ENCODE measurements at regions not wholly inside any gene's neighbourhood (a gene's known extent, or its start where the extent isn't known, plus 50 kb on each side); places are given as distances from the start of the nearest gene placed in this dataset.
"Not testable (repeated sequence)": the region's sequence is repeated elsewhere in the genome, so short reads cannot be mapped to it uniquely, and the experiment has no call there.

- not testable (repeated sequence) for H3K36me3 Mint-ChIP-seq; H3K9me3 Mint-ChIP-seq; H3K27ac Mint-ChIP-seq; H3K27me3 Mint-ChIP-seq; DNase-seq; ATAC-seq (ENCODE audit: low read depth in 2 of 2); H3K4me3 Mint-ChIP-seq; H3K4me1 Mint-ChIP-seq
Measured at GRCh38 chr1:120565396-120565795, 150.6 kb downstream of the NBPF8 start.

GRCh38 chr1:120567620-120568019, 152.8 kb downstream of the NBPF8 start:
- not testable (repeated sequence) for H3K9me3 Mint-ChIP-seq; H3K4me3 Mint-ChIP-seq; H3K4me1 Mint-ChIP-seq; DNase-seq; ATAC-seq (ENCODE audit: low read depth in 2 of 2); H3K27me3 Mint-ChIP-seq; H3K27ac Mint-ChIP-seq; H3K36me3 Mint-ChIP-seq

DNA sequence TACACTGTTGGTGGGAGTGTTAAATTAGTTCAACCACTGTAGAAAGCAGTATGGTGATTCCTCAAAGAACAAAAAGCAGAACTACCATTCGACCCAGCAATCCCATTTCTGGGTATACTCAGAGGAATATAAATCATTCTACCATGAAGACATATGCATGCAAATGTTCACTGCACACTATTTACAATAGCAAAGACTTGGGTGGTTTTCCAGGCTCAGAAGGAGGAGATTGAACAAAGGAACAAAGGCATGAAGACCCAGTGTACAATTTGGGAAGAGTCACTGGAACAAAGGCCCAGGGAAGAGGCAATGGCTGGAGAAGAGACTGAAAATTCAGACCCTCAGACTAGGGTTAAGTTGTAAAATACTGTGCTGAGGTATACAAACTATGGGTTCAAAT, 148.5 kb upstream of the NBPF26 start:
- ATAC-seq (ENCODE audit: low read depth in 2 of 2), result peak; percentile 43 to 64
- not testable (repeated sequence) for H3K9me3 Mint-ChIP-seq, H3K27me3 Mint-ChIP-seq, H3K27ac Mint-ChIP-seq, H3K4me1 Mint-ChIP-seq, H3K36me3 Mint-ChIP-seq, DNase-seq, H3K4me3 Mint-ChIP-seq

- ATAC-seq (ENCODE audit: low read depth in 2 of 2); H3K27me3 Mint-ChIP-seq; H3K36me3 Mint-ChIP-seq; H3K27ac Mint-ChIP-seq; H3K4me1 Mint-ChIP-seq; H3K9me3 Mint-ChIP-seq; H3K4me3 Mint-ChIP-seq; DNase-seq: not testable (repeated sequence)
Measured at GRCh38 chr1:120582135-120582534, 141.6 kb upstream of the NBPF26 start.

GRCh38 chr1:120586053-120586452, 137.7 kb upstream of the NBPF26 start:
- H3K9me3 Mint-ChIP-seq; H3K36me3 Mint-ChIP-seq; ATAC-seq (ENCODE audit: low read depth in 2 of 2); H3K4me1 Mint-ChIP-seq; H3K27me3 Mint-ChIP-seq; DNase-seq; H3K4me3 Mint-ChIP-seq; H3K27ac Mint-ChIP-seq: not testable (repeated sequence)

DNA sequence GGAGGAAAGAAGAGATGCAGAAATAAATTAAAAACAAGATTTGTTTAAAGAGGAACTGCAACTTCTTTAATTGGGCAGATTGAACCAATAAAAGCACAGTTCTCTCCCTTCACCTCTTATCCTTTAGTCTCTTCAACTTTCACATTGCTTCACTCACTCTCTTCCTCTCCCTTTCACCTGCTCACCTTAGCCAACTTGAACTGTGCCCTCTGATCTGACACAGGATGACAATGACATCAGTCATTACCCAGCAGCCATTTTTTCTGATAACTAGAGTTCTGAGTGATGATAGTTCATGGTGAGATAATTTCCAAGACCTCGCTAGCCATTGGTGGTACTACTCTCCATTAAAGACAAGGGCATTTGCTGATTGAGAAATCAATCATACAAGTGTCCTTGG, 134.9 kb upstream of the NBPF26 start:
- not testable (repeated sequence) for H3K36me3 Mint-ChIP-seq, DNase-seq

GRCh38 chr1:120591774-120592173, 132.0 kb upstream of the NBPF26 start:
- H3K36me3 Mint-ChIP-seq, H3K27me3 Mint-ChIP-seq, H3K9me3 Mint-ChIP-seq, H3K4me1 Mint-ChIP-seq, H3K4me3 Mint-ChIP-seq, H3K27ac Mint-ChIP-seq, DNase-seq: not testable (repeated sequence)
- ATAC-seq (ENCODE audit: low read depth in 2 of 2), result peak; percentile 81 to 82

More for the DNA sequence above, 134.9 kb upstream of the NBPF26 start:
- H3K27ac Mint-ChIP-seq, H3K4me1 Mint-ChIP-seq, H3K9me3 Mint-ChIP-seq, H3K4me3 Mint-ChIP-seq, H3K27me3 Mint-ChIP-seq: not testable (repeated sequence)
- ATAC-seq (ENCODE audit: low read depth in 2 of 2), result peak in 1 of 2 donors; percentile 32

DNA sequence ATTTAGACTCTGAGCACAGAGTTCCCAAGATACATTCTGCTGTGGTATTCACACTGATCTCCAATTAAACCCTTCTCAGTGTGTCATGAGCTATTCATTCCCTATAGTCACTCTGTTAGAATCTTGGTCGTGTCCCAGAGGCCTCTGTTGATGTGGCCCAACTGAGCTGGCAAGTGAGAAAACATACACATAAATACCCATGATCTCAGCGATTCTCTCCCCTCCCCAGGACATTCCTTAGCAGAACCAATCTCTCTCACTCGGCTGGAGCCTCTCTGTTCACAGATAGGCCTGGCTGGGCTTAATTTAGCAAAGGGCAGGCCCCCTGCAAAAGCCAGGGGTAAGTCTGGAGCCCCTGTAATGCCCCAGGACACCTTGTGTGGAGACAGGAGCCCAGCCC, 130.8 kb upstream of the NBPF26 start:
- not testable (repeated sequence) for H3K27me3 Mint-ChIP-seq; H3K4me1 Mint-ChIP-seq; ATAC-seq (ENCODE audit: low read depth in 2 of 2); DNase-seq; H3K36me3 Mint-ChIP-seq; H3K4me3 Mint-ChIP-seq; H3K27ac Mint-ChIP-seq; H3K9me3 Mint-ChIP-seq

DNA sequence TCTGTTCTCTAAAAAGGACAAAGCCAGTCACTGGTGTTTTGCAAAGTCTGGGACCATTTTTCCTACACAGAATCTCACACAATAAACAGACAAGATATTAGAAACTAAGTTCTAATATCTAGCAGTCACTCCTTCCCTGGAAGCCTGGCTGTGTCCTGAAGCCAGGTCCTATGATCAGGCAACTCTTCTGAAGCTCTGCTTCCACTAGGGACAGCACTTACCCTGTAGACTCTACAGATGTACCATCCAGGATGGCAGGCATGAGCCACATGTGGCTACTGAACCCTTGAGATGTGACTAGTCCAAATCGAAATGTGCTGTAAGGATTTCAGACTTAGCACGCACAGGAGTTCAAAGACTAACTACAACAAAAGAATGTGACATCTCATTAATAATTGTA, 130.1 kb upstream of the NBPF26 start:
- H3K4me1 Mint-ChIP-seq; H3K4me3 Mint-ChIP-seq; H3K27me3 Mint-ChIP-seq; ATAC-seq (ENCODE audit: low read depth in 2 of 2); H3K36me3 Mint-ChIP-seq; H3K27ac Mint-ChIP-seq; DNase-seq; H3K9me3 Mint-ChIP-seq: not testable (repeated sequence)

- not testable (repeated sequence) for H3K27ac Mint-ChIP-seq
Measured at GRCh38 chr1:120598331-120598951, 125.3 kb upstream of the NBPF26 start.

DNA sequence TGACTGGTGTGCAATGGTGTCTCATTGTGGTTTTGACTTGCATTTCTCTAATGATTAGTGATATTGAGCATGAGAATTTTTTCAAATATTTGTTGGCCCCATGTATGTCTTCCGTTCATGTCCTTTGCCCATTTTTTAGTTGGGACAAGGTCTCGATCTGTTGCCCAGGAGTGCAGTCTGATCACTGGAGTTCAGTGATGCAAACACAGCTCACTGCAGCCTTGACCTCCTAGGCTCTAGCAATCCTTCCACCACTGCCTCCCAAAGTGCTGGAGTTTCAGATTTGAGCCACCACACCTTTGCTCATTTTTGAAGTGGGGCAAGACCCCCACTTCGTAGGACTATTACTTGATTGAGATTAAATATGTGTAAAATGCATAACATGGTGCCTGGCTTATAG, 124.2 kb upstream of the NBPF26 start:
- H3K36me3 Mint-ChIP-seq; ATAC-seq (ENCODE audit: low read depth in 2 of 2); H3K4me3 Mint-ChIP-seq; H3K4me1 Mint-ChIP-seq; H3K27me3 Mint-ChIP-seq; H3K27ac Mint-ChIP-seq; DNase-seq; H3K9me3 Mint-ChIP-seq: not testable (repeated sequence)

More at GRCh38 chr1:120598331-120598951, 125.3 kb upstream of the NBPF26 start:
- H3K4me3 Mint-ChIP-seq; H3K36me3 Mint-ChIP-seq; H3K27me3 Mint-ChIP-seq; ATAC-seq (ENCODE audit: low read depth in 2 of 2); H3K9me3 Mint-ChIP-seq; H3K4me1 Mint-ChIP-seq; DNase-seq: not testable (repeated sequence)

DNA sequence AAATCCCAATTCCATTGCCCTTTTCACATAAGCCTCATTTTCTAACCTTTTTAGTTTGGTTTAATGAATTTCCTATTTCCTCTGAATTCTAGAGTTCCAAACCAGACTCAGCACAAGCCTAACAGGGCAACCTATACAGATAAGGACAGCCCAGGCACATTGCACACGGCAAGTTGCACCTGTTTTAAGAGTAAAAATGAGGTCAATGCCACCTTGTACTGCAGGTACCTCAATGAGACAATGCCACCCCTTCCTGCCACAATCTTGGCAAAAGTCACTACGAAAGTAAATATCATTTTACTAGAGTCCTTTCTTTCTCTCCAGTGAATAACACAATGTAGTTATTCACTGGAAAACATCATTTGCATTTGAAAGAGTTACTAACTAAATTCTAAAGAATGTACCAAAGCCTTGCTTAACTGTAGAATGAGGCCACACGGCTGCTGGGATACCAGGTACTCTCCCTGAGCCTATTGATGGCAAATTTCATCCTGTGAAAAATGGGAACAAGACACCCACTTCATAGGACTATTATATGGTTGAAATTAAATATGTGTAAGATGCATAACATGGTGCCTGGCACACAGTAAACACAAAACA, 123.2 kb upstream of the NBPF26 start:
- ATAC-seq (ENCODE audit: low read depth in 2 of 2); H3K36me3 Mint-ChIP-seq; H3K4me3 Mint-ChIP-seq; H3K4me1 Mint-ChIP-seq; H3K27ac Mint-ChIP-seq; H3K9me3 Mint-ChIP-seq; DNase-seq; H3K27me3 Mint-ChIP-seq: not testable (repeated sequence)

- not testable (repeated sequence) for DNase-seq; ATAC-seq (ENCODE audit: low read depth in 2 of 2); H3K27me3 Mint-ChIP-seq; H3K27ac Mint-ChIP-seq; H3K4me3 Mint-ChIP-seq; H3K9me3 Mint-ChIP-seq; H3K4me1 Mint-ChIP-seq; H3K36me3 Mint-ChIP-seq
Measured at GRCh38 chr1:120607882-120608281, 115.9 kb upstream of the NBPF26 start.

GRCh38 chr1:120608314-120609014, 115.3 kb upstream of the NBPF26 start:
- not testable (repeated sequence) for H3K9me3 Mint-ChIP-seq
- peak in 1 of 2 donors; percentile 39 for ATAC-seq (ENCODE audit: low read depth in 2 of 2)

More at GRCh38 chr1:120608314-120609014, 115.3 kb upstream of the NBPF26 start:
- not testable (repeated sequence) for DNase-seq, H3K27me3 Mint-ChIP-seq, H3K36me3 Mint-ChIP-seq, H3K27ac Mint-ChIP-seq, H3K4me3 Mint-ChIP-seq, H3K4me1 Mint-ChIP-seq
